ENCODE measurements at regions not wholly inside any gene's neighbourhood (a gene's known extent, or its start where the extent isn't known, plus 50 kb on each side); places are given as distances from the start of the nearest gene placed in this dataset.
A peak's percentile ranks its signal among the peaks of the same experiment; 100 is the strongest.

GRCh38 chr11:31997955-31998354, 92.9 kb upstream of the RCN1 start:
- DNase-seq, result no peak

- DNase-seq, result no peak
Observed at GRCh38 chr11:31996159-31996881, 94.6 kb upstream of the RCN1 start.

GRCh38 chr11:31995525-31996094, 95.3 kb upstream of the RCN1 start:
- no peak for DNase-seq

- DNase-seq, result no peak
Observed at GRCh38 chr11:31995032-31995431, 95.8 kb upstream of the RCN1 start.

GRCh38 chr11:31987118-31988005, 103.5 kb upstream of the RCN1 start:
- DNase-seq, result no peak

GRCh38 chr11:31986201-31986889, 104.5 kb upstream of the RCN1 start:
- DNase-seq, result no peak

- no peak for DNase-seq
Observed at GRCh38 chr11:31981457-31981856, 109.4 kb upstream of the RCN1 start.

- no peak for DNase-seq
Observed at GRCh38 chr11:31977343-31977742, 113.5 kb upstream of the RCN1 start.

GRCh38 chr11:31974366-31975136, 116.3 kb upstream of the RCN1 start:
- no peak for DNase-seq

GRCh38 chr11:31973172-31973571, 117.7 kb upstream of the RCN1 start:
- DNase-seq, result no peak

- DNase-seq, result no peak
Observed at GRCh38 chr11:31972623-31973022, 118.3 kb upstream of the RCN1 start.

- no peak for DNase-seq
Observed at GRCh38 chr11:31969359-31969702, 121.5 kb upstream of the RCN1 start.

GRCh38 chr11:31968461-31969358, 122.2 kb upstream of the RCN1 start:
- DNase-seq, result no peak

- no peak for DNase-seq
Observed at GRCh38 chr11:31967404-31968130, 123.3 kb upstream of the RCN1 start.

GRCh38 chr11:31966846-31967245, 124.0 kb upstream of the RCN1 start:
- no peak for DNase-seq

- DNase-seq, result no peak
Observed at GRCh38 chr11:31964181-31964580, 126.7 kb upstream of the RCN1 start.

- DNase-seq, result no peak
Observed at GRCh38 chr11:31960126-31960525, 130.7 kb upstream of the RCN1 start.

GRCh38 chr11:31959716-31960115, 131.2 kb upstream of the RCN1 start:
- no peak for DNase-seq

- peak; percentile 73 for DNase-seq
Observed at GRCh38 chr11:31958076-31958735, 132.7 kb upstream of the RCN1 start.

- no peak for DNase-seq
Observed at GRCh38 chr11:31957674-31958073, 133.2 kb upstream of the RCN1 start.

Measured in 8988T (cell line).